SK-N-MC (cell line): ENCODE measurements at regions not wholly inside any gene's neighbourhood (a gene's known extent, or its start where the extent isn't known, plus 50 kb on each side); places are given as distances from the start of the nearest gene placed in this dataset.

Source experiments
- DNase-seq: peaks from one replicate; pipeline ENCODE4 v3.0.0-alpha.2; 2011; ENCODE audit warnings: low read depth, low spot score
- H3K27ac ChIP-seq: fragments of 200-600 bp; sonication (generic); 2 replicates; pipeline ENCODE4 v1.5.1; 2016; ENCODE audit warnings: mixed run types
- H3K36me3 ChIP-seq: fragments of 200-600 bp; sonication (generic); 2 replicates; pipeline ENCODE4 v1.6.1; 2017; ENCODE audit warnings: antibody characterized with exemption, low read length, mixed read lengths; ENCODE audit not compliant: insufficient read depth
- H3K4me3 ChIP-seq: fragments of 200-600 bp; sonication (generic); 2 replicates; pipeline ENCODE4 v1.5.1; 2016
- H3K9ac ChIP-seq: fragments of 200-600 bp; sonication (generic); 2 replicates; pipeline ENCODE4 v1.8.0; 2017; ENCODE audit warnings: mixed run types, mixed read lengths; ENCODE audit not compliant: insufficient read length
- H3K9me3 ChIP-seq: fragments of 200-600 bp; sonication (generic); 2 replicates; pipeline ENCODE4 v1.6.1; 2017; ENCODE audit warnings: low read depth, mild to moderate bottlenecking, antibody characterized with exemption, low read length, moderate library complexity, mixed read lengths
- EZH2 ChIP-seq: fragments of 200-600 bp; sonication (generic); IDR thresholded peaks from one replicate; pipeline ENCODE4 v1.6.1; 2017; ENCODE audit warnings: antibody characterized with exemption
- FOXP2 ChIP-seq: optimal IDR thresholded peaks from 2 replicates; pipeline ENCODE3; 2011; ENCODE audit warnings: mild to moderate bottlenecking, moderate library complexity; ENCODE audit not compliant: insufficient read depth; ENCODE audit errors: extremely low read length, control extremely low read depth
- POLR2AphosphoS5 ChIP-seq: IDR thresholded peaks from 2 replicates; pipeline ENCODE4 v1.6.1; 2012; ENCODE audit warnings: mild to moderate bottlenecking, low read depth, low read length, borderline replicate concordance

DNA sequence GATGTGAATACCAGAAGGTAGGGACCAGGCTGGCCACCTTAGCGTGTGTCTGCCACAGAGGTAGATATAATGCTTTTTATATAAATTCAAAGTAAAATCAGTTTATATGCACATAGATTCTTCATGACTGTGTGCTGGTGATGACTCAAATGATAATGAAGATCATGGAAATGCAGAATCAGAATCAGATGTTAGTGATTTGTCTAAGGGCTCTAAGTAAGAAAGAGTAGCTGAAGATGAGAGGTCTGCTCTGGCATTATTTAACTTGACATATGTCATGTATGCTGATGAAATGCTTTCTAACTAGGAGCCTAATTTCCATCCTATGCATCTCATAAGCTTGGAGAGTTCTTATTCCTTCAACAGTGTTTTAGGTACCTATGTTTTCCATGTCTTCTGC is 50.3 kb upstream of the DPH6 start:
- Histone ChIP-seq H3K9ac (no peak overlapping the region), H3K27ac (no peak overlapping the region), H3K36me3 (no peaks in the 10 kb centered on the region), H3K9me3 (no peaks in the 10 kb centered on the region), H3K4me3 (no peak overlapping the region)
- TF ChIP-seq POLR2AphosphoS5 (no peak), EZH2 (no peak), FOXP2 (no peak)
- DNase-seq, result no peak

DNA sequence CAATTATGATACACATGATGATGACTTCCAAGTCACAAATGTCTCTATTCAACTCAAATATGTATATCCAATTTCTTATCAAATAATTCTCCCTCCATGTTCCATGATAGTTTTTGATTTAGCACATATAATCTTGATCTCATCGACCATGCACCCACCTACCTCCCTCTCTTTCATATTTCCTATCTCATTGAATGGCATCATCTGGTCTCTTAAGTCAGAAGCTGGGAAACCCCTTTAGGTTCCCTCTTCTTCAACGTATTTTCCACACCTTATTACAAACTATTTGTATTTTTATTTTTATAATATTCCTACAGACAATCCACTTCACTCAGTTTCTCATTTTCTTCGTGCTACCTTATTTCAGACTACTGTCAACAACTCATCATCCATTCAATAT is 56.9 kb upstream of the DPH6 start:
- no peak for DNase-seq
- H3K9me3 ChIP-seq, result no peaks in the 10 kb centered on the region
- no peak for TF ChIP-seq POLR2AphosphoS5
- no peak for TF ChIP-seq EZH2
- H3K9ac ChIP-seq, result no peak overlapping the region
- H3K36me3 ChIP-seq, result no peaks in the 10 kb centered on the region
- no peak overlapping the region for H3K4me3 ChIP-seq
- no peak overlapping the region for H3K27ac ChIP-seq

DNA sequence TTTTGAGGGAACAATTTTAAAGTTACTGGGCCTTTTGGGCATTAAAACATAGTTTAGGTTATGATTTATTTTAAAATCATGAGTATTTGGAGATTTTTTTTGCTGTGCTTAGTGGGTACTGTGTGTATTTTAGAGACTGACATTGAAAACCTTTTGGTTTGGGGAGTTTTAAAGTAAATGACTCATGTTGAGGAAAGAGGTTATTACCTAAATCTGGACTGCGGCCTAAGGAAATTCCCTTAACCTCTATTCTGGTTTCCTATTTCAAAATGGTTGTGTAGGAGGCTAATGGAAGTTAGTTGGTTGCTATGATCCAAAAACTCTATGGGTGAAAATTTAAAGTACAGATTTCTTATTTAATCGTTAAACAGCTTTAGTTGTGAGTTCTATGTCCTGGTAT is 57.3 kb upstream of the DPH6 start:
- no peaks in the 10 kb centered on the region for H3K36me3 ChIP-seq
- DNase-seq, result no peak
- no peak overlapping the region for H3K9ac ChIP-seq
- TF ChIP-seq POLR2AphosphoS5, result no peak
- no peak for TF ChIP-seq FOXP2
- TF ChIP-seq EZH2, result no peak
- H3K9me3 ChIP-seq, result no peaks in the 10 kb centered on the region
- no peak overlapping the region for H3K4me3 ChIP-seq
- no peak overlapping the region for H3K27ac ChIP-seq

DNA sequence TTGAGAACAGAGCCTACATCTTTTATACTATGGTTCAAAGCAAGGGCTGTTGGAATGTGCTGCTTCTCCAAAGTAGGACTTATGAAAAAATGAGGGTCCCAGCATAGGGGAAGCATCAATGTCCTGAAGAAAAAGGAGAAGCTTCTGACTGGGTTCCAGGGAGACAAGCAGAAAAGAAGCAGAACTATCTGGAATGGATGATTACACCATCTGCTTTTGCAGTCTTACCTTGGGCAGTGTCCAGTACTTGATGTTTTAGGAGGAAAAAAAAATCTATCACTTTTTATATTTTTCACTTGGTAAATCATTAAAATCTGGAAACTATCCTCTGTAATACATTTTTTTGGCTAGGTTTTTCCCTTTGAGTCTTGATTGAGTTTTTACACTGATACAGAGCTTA is 57.9 kb upstream of the DPH6 start:
- Histone ChIP-seq H3K4me3 (no peak overlapping the region), H3K9me3 (no peaks in the 10 kb centered on the region), H3K9ac (no peak overlapping the region), H3K36me3 (no peaks in the 10 kb centered on the region), H3K27ac (no peak overlapping the region)
- DNase-seq, result no peak
- no peak for TF ChIP-seq EZH2
- TF ChIP-seq FOXP2, result no peak
- no peak for TF ChIP-seq POLR2AphosphoS5

DNA sequence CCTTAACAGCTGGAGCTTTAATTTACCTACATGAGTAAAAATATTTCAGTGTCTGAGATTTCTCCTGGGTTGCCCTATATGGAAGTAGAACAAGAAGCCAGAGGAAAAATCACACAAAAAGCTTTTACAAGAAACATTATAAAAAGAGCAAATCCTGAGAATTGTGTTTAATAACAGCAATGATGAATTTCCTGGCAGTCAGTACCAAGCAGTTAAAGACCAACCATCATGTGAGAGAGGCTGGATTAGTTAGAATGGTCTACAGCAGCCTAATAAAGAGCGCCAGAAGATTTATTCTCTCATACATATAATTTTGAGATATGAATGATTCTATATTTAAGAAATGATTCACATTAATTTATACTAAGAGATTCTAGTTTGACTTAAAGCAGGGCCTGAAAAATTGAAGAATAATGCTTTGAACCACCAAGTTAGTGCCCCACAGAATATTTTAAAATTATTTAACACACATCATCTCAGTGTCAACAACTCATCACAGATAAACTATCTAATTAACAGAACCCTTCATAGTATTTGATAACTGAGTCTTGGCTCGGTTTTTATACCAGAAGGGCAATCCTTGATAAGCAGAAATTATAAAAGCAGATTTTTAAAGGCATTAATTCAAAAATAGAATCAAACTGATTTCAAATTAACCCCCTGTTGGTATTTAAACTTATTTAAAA is 59.9 kb upstream of the DPH6 start:
- no peaks in the 10 kb centered on the region for H3K36me3 ChIP-seq
- no peak for TF ChIP-seq EZH2
- no peak overlapping the region for H3K9ac ChIP-seq
- DNase-seq, result no peak
- H3K9me3 ChIP-seq, result peaks cover 6% of the 10 kb centered on the region; the same call in 1 of the 2 replicates
- no peak overlapping the region for H3K4me3 ChIP-seq
- H3K27ac ChIP-seq, result no peak overlapping the region

DNA sequence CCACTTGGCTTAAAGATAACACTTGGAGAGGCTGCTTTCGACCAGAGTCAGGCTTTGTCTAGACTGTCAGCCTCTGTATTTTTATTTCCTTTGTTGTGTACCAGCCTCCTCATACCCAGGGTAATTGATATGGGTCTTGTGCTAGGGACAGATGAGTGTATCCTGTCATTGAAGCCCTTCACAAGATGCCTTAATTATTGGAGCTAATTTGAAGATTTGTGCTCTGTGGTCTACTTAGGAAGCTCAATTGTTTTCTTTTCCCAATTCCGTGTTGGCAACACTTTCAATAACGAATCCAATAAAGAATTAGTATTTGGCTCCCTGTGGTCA is 60.5 kb upstream of the DPH6 start:
- TF ChIP-seq FOXP2 (no peak), EZH2 (no peak), POLR2AphosphoS5 (no peak)
- Histone ChIP-seq H3K36me3 (no peaks in the 10 kb centered on the region), H3K9me3 (peaks cover 6% of the 10 kb centered on the region; the same call in 1 of the 2 replicates), H3K4me3 (no peak overlapping the region), H3K9ac (no peak overlapping the region), H3K27ac (no peak overlapping the region)
- DNase-seq, result no peak

DNA sequence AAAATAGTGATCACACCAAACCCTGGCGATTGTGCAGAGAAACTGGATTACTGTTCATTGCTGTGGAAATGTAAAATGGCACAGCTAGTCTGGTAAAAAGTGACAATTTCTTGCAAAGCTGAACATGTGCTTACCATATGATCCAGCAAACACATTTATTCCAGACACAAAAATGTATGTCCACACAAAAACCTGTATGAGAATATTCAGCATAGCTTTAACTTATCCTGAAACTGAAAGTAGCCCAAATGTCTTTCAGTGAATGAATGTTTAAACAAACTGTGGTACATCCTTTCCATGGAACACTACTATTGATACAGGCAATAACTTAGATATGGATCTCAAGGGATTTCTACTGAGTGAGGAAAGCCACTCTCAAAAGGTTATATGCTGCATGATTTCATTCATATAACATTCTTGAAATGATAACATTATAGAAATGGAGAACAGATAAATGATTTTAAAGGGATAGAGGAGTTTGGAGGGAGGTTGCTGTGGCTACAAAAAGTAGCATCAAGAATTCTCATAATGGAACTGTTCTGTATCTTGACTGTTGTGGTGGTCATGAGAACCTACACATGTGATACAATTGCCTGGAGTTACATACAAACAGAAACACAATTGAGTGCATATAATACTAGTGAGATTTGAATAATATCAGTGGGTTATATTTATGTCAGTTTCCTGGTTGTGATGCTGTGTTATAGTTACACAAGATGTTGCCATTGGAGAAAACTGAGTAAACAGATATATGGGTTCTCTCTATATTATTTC is 70.7 kb upstream of the DPH6 start:
- no peak overlapping the region for H3K27ac ChIP-seq
- no peak overlapping the region for H3K4me3 ChIP-seq
- H3K9ac ChIP-seq, result no peak overlapping the region
- no peak for DNase-seq
- no peaks in the 10 kb centered on the region for H3K36me3 ChIP-seq
- no peaks in the 10 kb centered on the region for H3K9me3 ChIP-seq
- TF ChIP-seq EZH2, result no peak
- TF ChIP-seq POLR2AphosphoS5, result no peak
- no peak for TF ChIP-seq FOXP2

DNA sequence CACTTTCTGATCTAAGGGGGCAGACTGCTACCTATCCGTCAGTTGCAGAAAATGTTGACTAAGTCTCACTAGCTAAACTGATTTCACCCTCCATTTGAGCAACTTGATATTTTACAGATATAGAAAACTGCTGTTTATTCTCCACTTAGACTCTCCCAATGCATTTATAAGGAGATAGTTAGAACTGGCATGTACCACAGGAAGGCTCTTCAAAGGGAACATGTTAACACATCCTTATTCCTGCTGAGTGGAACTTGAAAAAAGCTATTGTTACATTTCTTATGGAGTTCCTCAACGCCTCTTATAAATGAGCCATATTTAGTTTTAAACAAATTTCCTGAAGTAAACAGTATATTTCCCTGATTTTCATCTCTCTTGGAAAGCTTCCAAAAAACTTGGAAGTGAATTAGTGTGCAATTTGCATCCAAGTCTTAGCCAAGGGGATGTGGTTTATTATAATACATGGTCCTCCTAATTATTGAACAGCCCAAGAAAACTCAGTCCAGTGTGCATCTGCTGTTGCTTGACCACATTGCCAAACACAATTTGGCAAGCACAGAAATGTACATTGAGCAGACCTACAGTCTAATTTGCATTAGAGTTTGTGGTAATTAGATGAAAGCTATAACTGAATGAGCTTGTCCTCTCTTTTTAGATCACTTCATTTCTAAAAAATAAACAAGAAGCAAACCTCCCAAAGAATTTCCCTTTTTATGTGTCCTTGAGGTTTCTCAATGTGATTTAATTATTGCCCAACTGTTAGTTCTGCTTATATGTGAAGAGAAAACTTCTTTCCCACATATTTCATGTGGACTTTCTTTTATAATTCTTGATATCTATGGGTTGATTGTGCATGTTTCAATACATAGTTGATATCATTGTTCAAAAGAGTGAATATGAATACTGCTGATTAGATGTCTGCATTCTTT is 72.6 kb upstream of the DPH6 start:
- Histone ChIP-seq H3K4me3 (no peak overlapping the region), H3K27ac (no peak overlapping the region), H3K9ac (no peak overlapping the region), H3K9me3 (no peaks in the 10 kb centered on the region), H3K36me3 (no peaks in the 10 kb centered on the region)
- no peak for TF ChIP-seq FOXP2
- no peak for TF ChIP-seq POLR2AphosphoS5
- no peak for TF ChIP-seq EZH2
- DNase-seq, result no peak
